ENCODE measurements at regions not wholly inside any gene's neighbourhood (a gene's known extent, or its start where the extent isn't known, plus 50 kb on each side); places are given as distances from the start of the nearest gene placed in this dataset.
"Not testable (repeated sequence)": the region's sequence is repeated elsewhere in the genome, so short reads cannot be mapped to it uniquely, and the experiment has no call there.

GRCh38 chr12:54734196-54734950 lies 86.2 kb upstream of the DCD start:
- Mint-ChIP-seq H3K4me1 (ENCODE audit: low read depth) (peaks cover 14% of the 10 kb centered on the region), H3K9me3 (peaks cover 12% of the 10 kb centered on the region), H3K27ac (no peak overlapping the region), H3K27me3 (no peaks in the 10 kb centered on the region), H3K36me3 (ENCODE audit: low read depth) (no peaks in the 10 kb centered on the region), H3K4me3 (no peak overlapping the region)

- H3K27me3 Mint-ChIP-seq, result no peaks in the 10 kb centered on the region
- H3K9me3 Mint-ChIP-seq, result no peaks in the 10 kb centered on the region
- no peak overlapping the region for H3K4me3 Mint-ChIP-seq
- H3K36me3 Mint-ChIP-seq (ENCODE audit: low read depth), result no peaks in the 10 kb centered on the region
- no peak overlapping the region for H3K27ac Mint-ChIP-seq
- no peaks in the 10 kb centered on the region for H3K4me1 Mint-ChIP-seq (ENCODE audit: low read depth)
Measured at GRCh38 chr12:54725233-54725843, 77.2 kb upstream of the DCD start.

GRCh38 chr12:54723379-54724256 lies 75.5 kb upstream of the DCD start:
- Mint-ChIP-seq H3K36me3 (ENCODE audit: low read depth) (no peaks in the 10 kb centered on the region), H3K4me3 (no peak overlapping the region), H3K9me3 (no peaks in the 10 kb centered on the region), H3K27ac (no peak overlapping the region), H3K4me1 (ENCODE audit: low read depth) (no peaks in the 10 kb centered on the region), H3K27me3 (no peaks in the 10 kb centered on the region)

GRCh38 chr12:54721312-54721711 lies 73.1 kb upstream of the DCD start:
- Mint-ChIP-seq H3K4me3 (no peak overlapping the region), H3K4me1 (ENCODE audit: low read depth) (no peaks in the 10 kb centered on the region), H3K36me3 (ENCODE audit: low read depth) (no peaks in the 10 kb centered on the region), H3K27ac (no peak overlapping the region), H3K27me3 (no peaks in the 10 kb centered on the region), H3K9me3 (no peaks in the 10 kb centered on the region)

- Mint-ChIP-seq H3K27me3 (no peaks in the 10 kb centered on the region), H3K36me3 (ENCODE audit: low read depth) (no peaks in the 10 kb centered on the region), H3K9me3 (no peaks in the 10 kb centered on the region), H3K27ac (no peak overlapping the region), H3K4me3 (no peak overlapping the region), H3K4me1 (ENCODE audit: low read depth) (no peaks in the 10 kb centered on the region)
Measured at GRCh38 chr12:54719691-54720090, 71.5 kb upstream of the DCD start.

GRCh38 chr12:54716261-54716660 lies 68.1 kb upstream of the DCD start:
- peaks cover 10% of the 10 kb centered on the region for H3K27me3 Mint-ChIP-seq
- H3K4me3 Mint-ChIP-seq, result no peak overlapping the region
- no peak overlapping the region for H3K27ac Mint-ChIP-seq
- no peaks in the 10 kb centered on the region for H3K36me3 Mint-ChIP-seq (ENCODE audit: low read depth)
- H3K4me1 Mint-ChIP-seq (ENCODE audit: low read depth), result no peaks in the 10 kb centered on the region
- H3K9me3 Mint-ChIP-seq, result no peaks in the 10 kb centered on the region

- not testable (repeated sequence) for H3K36me3 Mint-ChIP-seq (ENCODE audit: low read depth); H3K9me3 Mint-ChIP-seq; H3K27ac Mint-ChIP-seq; H3K4me1 Mint-ChIP-seq (ENCODE audit: low read depth); H3K4me3 Mint-ChIP-seq
- peaks cover 10% of the 10 kb centered on the region for H3K27me3 Mint-ChIP-seq
Measured at GRCh38 chr12:54713876-54714275, 65.7 kb upstream of the DCD start.

- H3K4me3 Mint-ChIP-seq, result no peak overlapping the region
- H3K36me3 Mint-ChIP-seq (ENCODE audit: low read depth), result no peaks in the 10 kb centered on the region
- no peaks in the 10 kb centered on the region for H3K9me3 Mint-ChIP-seq
- peaks cover 10% of the 10 kb centered on the region for H3K27me3 Mint-ChIP-seq
- H3K4me1 Mint-ChIP-seq (ENCODE audit: low read depth), result no peaks in the 10 kb centered on the region
- H3K27ac Mint-ChIP-seq, result no peak overlapping the region
Measured at GRCh38 chr12:54711669-54712068, 63.5 kb upstream of the DCD start.

- Mint-ChIP-seq H3K4me1 (ENCODE audit: low read depth) (no peaks in the 10 kb centered on the region), H3K9me3 (no peaks in the 10 kb centered on the region), H3K27me3 (peaks cover 7% of the 10 kb centered on the region), H3K27ac (no peak overlapping the region), H3K36me3 (ENCODE audit: low read depth) (no peaks in the 10 kb centered on the region), H3K4me3 (no peak overlapping the region)
Measured at GRCh38 chr12:54708826-54709225, 60.7 kb upstream of the DCD start.

- Mint-ChIP-seq H3K4me1 (ENCODE audit: low read depth) (no peaks in the 10 kb centered on the region), H3K9me3 (no peaks in the 10 kb centered on the region), H3K27me3 (no peaks in the 10 kb centered on the region), H3K4me3 (no peak overlapping the region), H3K36me3 (ENCODE audit: low read depth) (no peaks in the 10 kb centered on the region), H3K27ac (no peak overlapping the region)
Measured at GRCh38 chr12:54704202-54704601, 56.0 kb upstream of the DCD start.

GRCh38 chr12:54701940-54702592 lies 53.9 kb upstream of the DCD start:
- no peak overlapping the region for H3K27ac Mint-ChIP-seq
- H3K4me1 Mint-ChIP-seq (ENCODE audit: low read depth), result no peaks in the 10 kb centered on the region
- H3K36me3 Mint-ChIP-seq (ENCODE audit: low read depth), result no peaks in the 10 kb centered on the region
- H3K27me3 Mint-ChIP-seq, result peaks cover 3% of the 10 kb centered on the region
- no peak overlapping the region for H3K4me3 Mint-ChIP-seq
- H3K9me3 Mint-ChIP-seq, result no peaks in the 10 kb centered on the region

GRCh38 chr12:54700849-54701248 lies 52.7 kb upstream of the DCD start:
- peaks cover 9% of the 10 kb centered on the region for H3K27me3 Mint-ChIP-seq
- H3K4me1 Mint-ChIP-seq (ENCODE audit: low read depth), result no peaks in the 10 kb centered on the region
- H3K27ac Mint-ChIP-seq, result no peak overlapping the region
- no peaks in the 10 kb centered on the region for H3K36me3 Mint-ChIP-seq (ENCODE audit: low read depth)
- H3K4me3 Mint-ChIP-seq, result no peak overlapping the region
- H3K9me3 Mint-ChIP-seq, result no peaks in the 10 kb centered on the region

GRCh38 chr12:54700301-54700700 lies 52.1 kb upstream of the DCD start:
- H3K4me1 Mint-ChIP-seq (ENCODE audit: low read depth), result no peaks in the 10 kb centered on the region
- no peaks in the 10 kb centered on the region for H3K36me3 Mint-ChIP-seq (ENCODE audit: low read depth)
- H3K4me3 Mint-ChIP-seq, result no peak overlapping the region
- no peak overlapping the region for H3K27ac Mint-ChIP-seq
- H3K27me3 Mint-ChIP-seq, result peaks cover 12% of the 10 kb centered on the region
- no peaks in the 10 kb centered on the region for H3K9me3 Mint-ChIP-seq
